ENCODE measurements at regions not wholly inside any gene's neighbourhood (a gene's known extent, or its start where the extent isn't known, plus 50 kb on each side); places are given as distances from the start of the nearest gene placed in this dataset.

GRCh38 chr18:29007986-29008654, 831.2 kb upstream of the CDH2 start:
- H3K27me3 Mint-ChIP-seq = no peaks in the 10 kb centered on the region
- Histone ChIP-seq H2AFZ (ENCODE audit: insufficient read depth, low read depth, low read length, poor library complexity, severe bottlenecking) (no peak overlapping the region), H4K20me1 (ENCODE audit: control insufficient read depth, insufficient read depth, low read length, poor library complexity, severe bottlenecking) (no peaks in the 10 kb centered on the region), H3K79me2 (ENCODE audit: control insufficient read depth, insufficient read depth, low read length) (no peaks in the 10 kb centered on the region), H3K4me3 (ENCODE audit: control extremely low read depth in 1 of 5, extremely low read depth in 1 of 5, insufficient read depth in 1 of 5, low read depth in 2 of 5, low read length in 4 of 5) (no peak overlapping the region), H3K4me1 (ENCODE audit: control insufficient read depth in 2 of 2, insufficient read depth in 2 of 2, low read length in 2 of 2) (no peaks in the 10 kb centered on the region), H3K9me3 (ENCODE audit: control extremely low read depth in 1 of 3, control insufficient read depth in 2 of 3, insufficient read depth in 1 of 3, low read length in 2 of 3) (peaks cover 0 to 4% (median 0%) of the 10 kb centered on the region in 3 donors), H3K27me3 (replicated peaks in 1 of 4; ENCODE audit: control extremely low read depth in 1 of 4, control insufficient read depth in 3 of 4, insufficient read depth in 4 of 4, low read length in 3 of 4) (no peaks in the 10 kb centered on the region), H3K4me2 (replicated peaks; ENCODE audit: low read depth, low read length, poor library complexity, severe bottlenecking) (no peak overlapping the region), H3K9ac (ENCODE audit: low read length) (no peak overlapping the region), H3K36me3 (replicated peaks in 1 of 2; ENCODE audit: control extremely low read depth in 1 of 2, control insufficient read depth in 1 of 2, extremely low read depth in 1 of 2, insufficient read depth in 2 of 2, low read length in 1 of 2) (no peaks in the 10 kb centered on the region), H3K27ac (ENCODE audit: low read length in 2 of 2) (no peak overlapping the region)
- ATAC-seq (ENCODE audit: low read depth) (no peak), DNase-seq (no peak)
- 86% methylated on average over 1 of the region's 2 CpGs for WGBS (ENCODE audit: insufficient coverage)
- intact Hi-C loops (cut with micrococcal nuclease) = no loop called here
- H3K27ac Mint-ChIP-seq = no peak overlapping the region
- no peak overlapping the region for H3K4me3 Mint-ChIP-seq
- CTCF ChIA-PET = no interaction called here
- no peaks in the 10 kb centered on the region for H3K4me1 Mint-ChIP-seq
- peaks cover 11% of the 10 kb centered on the region for H3K9me3 Mint-ChIP-seq (ENCODE audit: insufficient read depth)
- TF ChIP-seq EZH2 (IDR thresholded peaks at IDR 0.05; ENCODE audit: borderline replicate concordance, insufficient read depth, low read depth, low read length, poor library complexity, severe bottlenecking) (no peak), CTCF (IDR thresholded peaks at IDR 0.05) (no peak)
- POLR2A ChIA-PET = no interaction called here

- Mint-ChIP-seq H3K4me3 (no peak overlapping the region), H3K9me3 (ENCODE audit: insufficient read depth) (peaks cover 13% of the 10 kb centered on the region), H3K4me1 (no peaks in the 10 kb centered on the region), H3K27ac (no peak overlapping the region), H3K27me3 (no peaks in the 10 kb centered on the region)
- ChIA-PET POLR2A (no interaction called here), CTCF (no interaction called here)
- H4K20me1 ChIP-seq (ENCODE audit: control insufficient read depth, insufficient read depth, low read length, poor library complexity, severe bottlenecking) = no peaks in the 10 kb centered on the region
- no peak overlapping the region for H3K9ac ChIP-seq (ENCODE audit: low read length)
- DNase-seq (no peak), ATAC-seq (ENCODE audit: low read depth) (no peak)
- no peaks in the 10 kb centered on the region for H3K27me3 ChIP-seq (replicated peaks in 1 of 4; ENCODE audit: control extremely low read depth in 1 of 4, control insufficient read depth in 3 of 4, insufficient read depth in 4 of 4, low read length in 3 of 4)
- no peaks in the 10 kb centered on the region for H3K79me2 ChIP-seq (ENCODE audit: control insufficient read depth, insufficient read depth, low read length)
- H3K9me3 ChIP-seq (ENCODE audit: control extremely low read depth in 1 of 3, control insufficient read depth in 2 of 3, insufficient read depth in 1 of 3, low read length in 2 of 3) = no peaks in the 10 kb centered on the region
- no peak overlapping the region for H2AFZ ChIP-seq (ENCODE audit: insufficient read depth, low read depth, low read length, poor library complexity, severe bottlenecking)
- no CpG with 5 or more reads among the region's 1 CpG for WGBS (ENCODE audit: insufficient coverage)
- H3K4me1 ChIP-seq (ENCODE audit: control insufficient read depth in 2 of 2, insufficient read depth in 2 of 2, low read length in 2 of 2) = no peaks in the 10 kb centered on the region
- no peak for TF ChIP-seq EZH2 (IDR thresholded peaks at IDR 0.05; ENCODE audit: borderline replicate concordance, insufficient read depth, low read depth, low read length, poor library complexity, severe bottlenecking)
- no peak for TF ChIP-seq CTCF (IDR thresholded peaks at IDR 0.05)
- H3K4me2 ChIP-seq (replicated peaks; ENCODE audit: low read depth, low read length, poor library complexity, severe bottlenecking) = no peak overlapping the region
- no peaks in the 10 kb centered on the region for H3K36me3 ChIP-seq (replicated peaks in 1 of 2; ENCODE audit: control extremely low read depth in 1 of 2, control insufficient read depth in 1 of 2, extremely low read depth in 1 of 2, insufficient read depth in 2 of 2, low read length in 1 of 2)
- intact Hi-C loops (cut with micrococcal nuclease) = no loop called here
- H3K4me3 ChIP-seq (ENCODE audit: control extremely low read depth in 1 of 5, extremely low read depth in 1 of 5, insufficient read depth in 1 of 5, low read depth in 2 of 5, low read length in 4 of 5) = no peak overlapping the region
- H3K27ac ChIP-seq (ENCODE audit: low read length in 2 of 2) = no peak overlapping the region
These were observed 828.0 kb upstream of the CDH2 start for GRCh38 chr18:29004921-29005320.

All from B cell (primary cell).